Dermis microvascular lymphatic vessel endothelial cell (primary cell): ENCODE measurements at regions not wholly inside any gene's neighbourhood (a gene's known extent, or its start where the extent isn't known, plus 50 kb on each side); places are given as distances from the start of the nearest gene placed in this dataset.
A peak's percentile ranks its signal among the peaks of the same experiment; 100 is the strongest.

Experiments
- DNase-seq, 2 donors: peaks; one replicate each; pipeline versions ENCODE4 v3.0.0 to v3.0.0-alpha.2; 2010; ENCODE audit warnings: low read depth in 2 of 2

GRCh38 chr7:16978358-16979244, 96.8 kb upstream of the AGR3 start:
- DNase-seq: peak in 1 of 2 donors; percentile 53

- no peak for DNase-seq
Measured at GRCh38 chr7:16980539-16980938, 98.8 kb upstream of the AGR3 start.

GRCh38 chr7:16982640-16983350, 101.0 kb upstream of the AGR3 start:
- DNase-seq: peak; percentile 60 to 68

GRCh38 chr7:16984375-16984774, 102.6 kb upstream of the AGR3 start:
- no peak for DNase-seq

GRCh38 chr7:16985621-16986020, 103.8 kb upstream of the AGR3 start:
- DNase-seq: no peak

- no peak for DNase-seq
Measured at GRCh38 chr7:16986755-16987154, 105.0 kb upstream of the AGR3 start.

- DNase-seq: peak; percentile 36 to 91
Measured at GRCh38 chr7:16989811-16990413, 108.1 kb upstream of the AGR3 start.

GRCh38 chr7:16991551-16991950, 109.8 kb upstream of the AGR3 start:
- no peak for DNase-seq

GRCh38 chr7:16993543-16993942, 111.8 kb upstream of the AGR3 start:
- DNase-seq: no peak

GRCh38 chr7:16998481-16999051, 116.8 kb upstream of the AGR3 start:
- no peak for DNase-seq

GRCh38 chr7:16999541-17000267, 117.9 kb upstream of the AGR3 start:
- no peak for DNase-seq

- DNase-seq: peak; percentile 49 to 79
Measured at GRCh38 chr7:17005271-17005670, 123.5 kb upstream of the AGR3 start.

GRCh38 chr7:17007841-17008240, 126.1 kb upstream of the AGR3 start:
- no peak for DNase-seq

- peak; percentile 68 to 74 for DNase-seq
Measured at GRCh38 chr7:17009007-17009719, 127.4 kb upstream of the AGR3 start.

- no peak for DNase-seq
Measured at GRCh38 chr7:17009933-17010332, 128.2 kb upstream of the AGR3 start.

- no peak for DNase-seq
Measured at GRCh38 chr7:17010637-17011300, 129.0 kb upstream of the AGR3 start.

GRCh38 chr7:17013204-17013603, 131.4 kb upstream of the AGR3 start:
- no peak for DNase-seq

- no peak for DNase-seq
Measured at GRCh38 chr7:17014686-17015085, 132.9 kb upstream of the AGR3 start.

GRCh38 chr7:17015598-17016031, 133.8 kb upstream of the AGR3 start:
- DNase-seq: no peak

- no peak for DNase-seq
Measured at GRCh38 chr7:17016402-17017010, 134.7 kb upstream of the AGR3 start.
